Upper lobe of right lung (tissue), 1 donor: ENCODE measurements at regions not wholly inside any gene's neighbourhood (a gene's known extent, or its start where the extent isn't known, plus 50 kb on each side); places are given as distances from the start of the nearest gene placed in this dataset.

Experiments used
- ATAC-seq: fragments of 200-7000 bp; cut with Tn5 transposase; one replicate; pipeline ENCODE4 v1.9.1; 2020; ENCODE audit warnings: mild to moderate bottlenecking, moderate library complexity
- DNase-seq: peaks from one replicate; pipeline ENCODE4 v3.0.0-alpha.2; 2020
- H3K27ac ChIP-seq: fragments of 200-600 bp; one replicate; pipeline ENCODE4 v1.8.0; 2022
- H3K27me3 ChIP-seq: fragments of 200-600 bp; one replicate; pipeline ENCODE4 v1.8.0; 2022; ENCODE audit warnings: mild to moderate bottlenecking
- H3K36me3 ChIP-seq: fragments of 200-600 bp; one replicate; pipeline ENCODE4 v1.8.0; 2022
- H3K4me1 ChIP-seq: fragments of 200-600 bp; one replicate; pipeline ENCODE4 v1.8.0; 2022
- H3K4me3 ChIP-seq: fragments of 200-600 bp; one replicate; pipeline ENCODE4 v1.8.0; 2022; ENCODE audit warnings: mild to moderate bottlenecking
- H3K9me3 ChIP-seq: fragments of 200-600 bp; one replicate; pipeline ENCODE4 v1.8.0; 2022
- intact Hi-C: fragments of 100-400 bp; cut with DNase I; formaldehyde crosslinking; loops from one replicate; pipeline ENCODE4 v1.11.0; 2022
- TF ChIP-seq, protein P1 (sequence below): fragments of 200-600 bp; IDR thresholded peaks from one replicate; pipeline ENCODE4 v1.8.0; 2022; ENCODE audit warnings: antibody characterized with exemption
- donor health status: DM: no; HTN: yes; CAD: no; lungs with severe emphysema.

DNA sequence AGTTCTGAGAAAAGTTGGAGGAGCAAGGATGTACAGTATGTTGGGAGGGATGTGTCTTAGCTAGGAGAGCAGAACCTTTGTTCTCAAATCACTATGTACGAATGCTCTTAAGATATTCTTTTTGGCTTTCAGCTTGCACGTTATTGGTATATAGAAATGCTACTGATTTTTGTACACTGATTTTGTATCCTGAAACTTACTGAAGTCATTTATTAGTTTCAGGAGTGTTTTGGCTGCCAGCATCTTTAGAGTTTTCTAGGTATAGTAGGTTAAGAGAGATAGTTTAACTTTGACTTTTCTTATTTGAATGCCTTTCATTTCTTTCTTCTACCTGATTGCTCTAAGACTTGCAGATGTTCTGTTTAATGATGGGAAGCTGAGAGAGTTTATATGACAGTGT is 442.8 kb upstream of the FBXO33 start:
- H3K27me3 ChIP-seq: no peaks in the 10 kb centered on the region
- no peaks in the 10 kb centered on the region for H3K4me1 ChIP-seq
- no peaks in the 10 kb centered on the region for H3K9me3 ChIP-seq
- ATAC-seq: no peak
- no peak overlapping the region for H3K27ac ChIP-seq
- H3K4me3 ChIP-seq: no peak overlapping the region
- H3K36me3 ChIP-seq: no peaks in the 10 kb centered on the region
- TF ChIP-seq, protein P1, sequence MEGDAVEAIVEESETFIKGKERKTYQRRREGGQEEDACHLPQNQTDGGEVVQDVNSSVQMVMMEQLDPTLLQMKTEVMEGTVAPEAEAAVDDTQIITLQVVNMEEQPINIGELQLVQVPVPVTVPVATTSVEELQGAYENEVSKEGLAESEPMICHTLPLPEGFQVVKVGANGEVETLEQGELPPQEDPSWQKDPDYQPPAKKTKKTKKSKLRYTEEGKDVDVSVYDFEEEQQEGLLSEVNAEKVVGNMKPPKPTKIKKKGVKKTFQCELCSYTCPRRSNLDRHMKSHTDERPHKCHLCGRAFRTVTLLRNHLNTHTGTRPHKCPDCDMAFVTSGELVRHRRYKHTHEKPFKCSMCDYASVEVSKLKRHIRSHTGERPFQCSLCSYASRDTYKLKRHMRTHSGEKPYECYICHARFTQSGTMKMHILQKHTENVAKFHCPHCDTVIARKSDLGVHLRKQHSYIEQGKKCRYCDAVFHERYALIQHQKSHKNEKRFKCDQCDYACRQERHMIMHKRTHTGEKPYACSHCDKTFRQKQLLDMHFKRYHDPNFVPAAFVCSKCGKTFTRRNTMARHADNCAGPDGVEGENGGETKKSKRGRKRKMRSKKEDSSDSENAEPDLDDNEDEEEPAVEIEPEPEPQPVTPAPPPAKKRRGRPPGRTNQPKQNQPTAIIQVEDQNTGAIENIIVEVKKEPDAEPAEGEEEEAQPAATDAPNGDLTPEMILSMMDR: no peak
- intact Hi-C loops: no loop called here
- no peak for DNase-seq

DNA sequence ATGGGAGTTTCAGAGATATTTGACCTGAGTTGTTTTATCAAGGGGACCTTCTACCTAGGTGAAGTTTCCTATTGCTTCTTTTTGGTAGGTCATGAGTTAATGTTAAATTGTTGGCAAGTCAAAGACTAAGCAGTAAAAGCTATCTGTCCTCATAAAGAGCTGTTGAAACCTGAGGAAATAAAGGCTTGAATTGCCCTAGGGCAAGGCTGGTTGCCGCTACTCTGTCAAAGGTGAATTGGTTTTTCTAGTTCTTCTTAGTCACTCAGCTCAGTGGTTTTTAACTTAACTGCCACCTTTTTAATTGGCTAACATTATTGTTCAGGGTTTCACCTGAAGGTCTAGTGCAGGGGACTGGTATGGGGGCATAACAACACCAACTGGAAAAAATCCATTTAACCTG is 441.6 kb upstream of the FBXO33 start:
- TF ChIP-seq, protein P1: no peak
- no peaks in the 10 kb centered on the region for H3K4me1 ChIP-seq
- DNase-seq (no peak), ATAC-seq (no peak)
- no peaks in the 10 kb centered on the region for H3K36me3 ChIP-seq
- H3K27ac ChIP-seq: no peak overlapping the region
- no peak overlapping the region for H3K4me3 ChIP-seq
- no peaks in the 10 kb centered on the region for H3K27me3 ChIP-seq
- no peaks in the 10 kb centered on the region for H3K9me3 ChIP-seq
- intact Hi-C loops: no loop called here

DNA sequence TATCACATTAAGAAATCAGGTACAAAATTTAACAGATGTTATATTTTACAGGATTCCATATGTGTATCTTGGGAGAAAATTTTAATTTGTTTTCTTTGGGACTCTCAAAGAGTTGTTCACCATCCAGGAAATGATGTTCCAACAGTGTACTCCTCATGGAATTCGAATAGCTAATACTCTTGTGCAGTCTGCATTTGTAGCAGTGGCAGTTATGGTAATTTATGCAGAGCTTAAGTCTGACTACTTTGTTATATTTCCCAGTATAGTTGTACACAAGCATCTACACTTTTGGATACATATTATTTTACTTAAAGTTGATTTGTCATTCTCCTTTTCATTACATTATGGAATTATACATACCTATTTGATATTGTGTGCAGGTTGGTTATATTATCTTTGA is 436.7 kb upstream of the FBXO33 start:
- H3K36me3 ChIP-seq: no peaks in the 10 kb centered on the region
- no peaks in the 10 kb centered on the region for H3K9me3 ChIP-seq
- ATAC-seq (no peak), DNase-seq (no peak)
- H3K27ac ChIP-seq: no peak overlapping the region
- H3K4me3 ChIP-seq: no peak overlapping the region
- intact Hi-C loops: no loop called here
- no peaks in the 10 kb centered on the region for H3K4me1 ChIP-seq
- H3K27me3 ChIP-seq: no peaks in the 10 kb centered on the region
- TF ChIP-seq, protein P1: no peak

DNA sequence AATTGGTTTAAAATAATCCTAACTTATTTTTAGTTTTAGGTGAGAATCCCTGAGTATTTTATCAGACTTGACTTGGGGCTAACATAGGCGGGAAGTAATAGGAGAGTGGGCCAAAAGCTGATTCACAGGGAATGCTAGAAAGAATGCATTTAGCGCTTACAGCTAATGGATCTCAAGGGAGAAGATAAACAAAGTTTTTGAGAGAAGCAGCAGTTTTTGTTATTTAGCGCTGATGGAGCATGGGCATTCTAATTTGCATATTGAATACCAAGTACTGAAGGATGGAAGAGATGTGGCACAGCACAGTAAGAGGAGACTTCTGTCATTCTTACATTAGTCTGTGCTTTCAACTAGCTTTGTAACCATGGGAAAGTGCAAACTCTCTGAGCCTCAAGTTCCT is 436.0 kb upstream of the FBXO33 start:
- Histone ChIP-seq H3K4me1 (no peaks in the 10 kb centered on the region), H3K27me3 (no peaks in the 10 kb centered on the region), H3K36me3 (no peaks in the 10 kb centered on the region), H3K27ac (no peak overlapping the region), H3K4me3 (no peak overlapping the region), H3K9me3 (no peaks in the 10 kb centered on the region)
- DNase-seq: no peak
- TF ChIP-seq, protein P1: no peak
- intact Hi-C loops: no loop called here
- no peak for ATAC-seq

DNA sequence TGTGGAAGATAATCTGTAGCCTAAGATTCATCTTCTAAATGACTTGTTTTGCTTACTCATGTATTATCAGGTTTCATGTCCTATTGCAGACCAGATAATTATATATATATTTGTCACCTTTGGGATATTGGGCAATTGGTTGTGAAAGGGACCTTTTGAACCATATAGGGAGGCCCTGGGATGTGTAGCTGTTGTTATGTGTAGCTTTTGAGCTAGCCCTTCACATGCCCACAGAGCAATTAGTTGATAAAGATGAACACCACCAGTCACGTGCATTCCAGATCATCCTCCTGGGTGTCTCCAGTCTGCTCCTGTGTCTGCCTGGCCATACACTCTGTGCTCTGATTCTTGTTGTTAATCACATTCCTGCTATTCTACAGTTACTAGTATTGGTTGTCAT is 431.2 kb upstream of the FBXO33 start:
- no peak overlapping the region for H3K4me3 ChIP-seq
- ATAC-seq: no peak
- H3K9me3 ChIP-seq: no peaks in the 10 kb centered on the region
- DNase-seq: no peak
- intact Hi-C loops: no loop called here
- no peak overlapping the region for H3K27ac ChIP-seq
- no peaks in the 10 kb centered on the region for H3K4me1 ChIP-seq
- no peaks in the 10 kb centered on the region for H3K27me3 ChIP-seq
- H3K36me3 ChIP-seq: no peaks in the 10 kb centered on the region
- TF ChIP-seq, protein P1: no peak

DNA sequence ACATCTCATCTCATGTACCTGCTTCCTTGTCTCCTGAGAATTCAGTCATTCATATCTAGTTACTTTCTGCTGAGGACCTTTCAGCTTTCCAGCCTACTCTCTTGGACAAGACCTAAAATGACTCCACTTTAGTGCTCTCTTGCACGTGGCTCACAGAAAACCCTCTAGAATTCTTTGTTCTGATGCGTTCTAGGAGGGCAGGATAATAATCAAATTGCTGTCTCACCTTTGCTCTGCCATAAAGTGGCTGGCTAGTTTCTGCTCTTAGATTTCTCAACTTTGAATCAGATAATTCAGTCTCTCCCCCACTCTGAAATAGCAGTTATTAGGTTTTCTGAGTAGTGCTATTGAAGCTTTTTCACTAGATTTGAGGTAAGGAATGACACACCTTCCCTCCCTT is 429.5 kb upstream of the FBXO33 start:
- TF ChIP-seq, protein P1: no peak
- Histone ChIP-seq H3K4me1 (no peaks in the 10 kb centered on the region), H3K36me3 (no peaks in the 10 kb centered on the region), H3K27ac (no peak overlapping the region), H3K27me3 (no peaks in the 10 kb centered on the region), H3K4me3 (no peak overlapping the region), H3K9me3 (no peaks in the 10 kb centered on the region)
- DNase-seq (no peak), ATAC-seq (no peak)
- intact Hi-C loops: no loop called here
